H1 (cell line): ENCODE measurements at regions not wholly inside any gene's neighbourhood (a gene's known extent, or its start where the extent isn't known, plus 50 kb on each side); places are given as distances from the start of the nearest gene placed in this dataset.

Experiments used
- CTCF ChIA-PET: fragments of 300-600 bp; sonication (Branson Sonifier 250); formaldehyde crosslinking; loops from one replicate; lab custom pipeline; 2021; ENCODE audit not compliant: partially characterized antibody; lab: Charles Lee
- POLR2A ChIA-PET: fragments of 300-600 bp; sonication (Branson Sonifier 250); formaldehyde crosslinking; loops from one replicate; lab custom pipeline; 2021; ENCODE audit warnings: inconsistent platforms; ENCODE audit not compliant: partially characterized antibody; lab: Charles Lee
- DNase-seq, 2 experiments: peaks; one replicate each; pipeline versions ENCODE4 v3.0.0 to v3.0.0-alpha.2; 2010 to 2022; ENCODE audit warnings: low spot score in 2 of 2, low read depth in 1 of 2, mixed read lengths in 1 of 2
- FAIRE-seq: peaks from 2 replicates; lab custom pipeline; 2011; peaks lifted over from hg19 to GRCh38; lab: Jason Lieb, UNC
- H2AFZ ChIP-seq: 2 replicates; pipeline ENCODE4 v1.8.1; 2012; ENCODE audit warnings: low read length, inconsistent platforms
- H2AK5ac ChIP-seq: 2 replicates; pipeline ENCODE4 v1.6.1; 2013; ENCODE audit warnings: low read depth, low read length
- H2BK120ac ChIP-seq: replicated peaks from 2 replicates; pipeline ENCODE3; 2013; ENCODE audit warnings: low read depth, low read length, inconsistent platforms
- H2BK12ac ChIP-seq: 2 replicates; pipeline ENCODE4 v1.6.1; 2013; ENCODE audit warnings: low read depth, low read length
- H2BK15ac ChIP-seq: 2 replicates; pipeline ENCODE4 v1.6.1; 2013; ENCODE audit warnings: low read length
- H2BK20ac ChIP-seq: 2 replicates; pipeline ENCODE4 v1.6.1; 2013; ENCODE audit warnings: low read length
- H2BK5ac ChIP-seq: 2 replicates; pipeline ENCODE4 v1.6.1; 2013; ENCODE audit warnings: low read depth, low read length
- H3K14ac ChIP-seq: 2 replicates; pipeline ENCODE4 v1.6.1; 2013; ENCODE audit warnings: inconsistent platforms; ENCODE audit not compliant: insufficient read length
- H3K18ac ChIP-seq: 2 replicates; pipeline ENCODE4 v1.6.1; 2013; ENCODE audit warnings: low read length; ENCODE audit errors: extremely low read depth
- H3K23ac ChIP-seq: 2 replicates; pipeline ENCODE4 v1.6.1; 2013; ENCODE audit warnings: inconsistent platforms; ENCODE audit not compliant: insufficient read length
- H3K23me2 ChIP-seq: 2 replicates; pipeline ENCODE4 v1.6.1; 2013; ENCODE audit warnings: low read depth, low read length
- H3K27ac ChIP-seq: 2 replicates; pipeline ENCODE4 v1.6.1; 2011; ENCODE audit warnings: low read depth, low read length, inconsistent platforms
- H3K27me3 ChIP-seq, 4 experiments: replicated peaks in 1 of 4; 1 replicate in 1 of 4; 2 replicates in 3 of 4; pipeline versions ENCODE4 v1.6.1 to v1.8.1; 2011 to 2013; ENCODE audit warnings: low read length in 3 of 4, mild to moderate bottlenecking in 3 of 4, inconsistent platforms in 2 of 4, mixed read lengths in 2 of 4, moderate library complexity in 1 of 4; ENCODE audit not compliant: control insufficient read depth in 3 of 4, insufficient read depth in 3 of 4; ENCODE audit errors: extremely low read depth in 1 of 4
- H3K36me3 ChIP-seq, 4 experiments: 2 replicates each; pipeline versions ENCODE4 v1.6.1 to v1.8.1; 2011 to 2013; ENCODE audit warnings: mild to moderate bottlenecking in 4 of 4, low read length in 3 of 4, moderate library complexity in 2 of 4, control low read depth in 1 of 4, inconsistent platforms in 1 of 4; ENCODE audit not compliant: insufficient read depth in 4 of 4, control insufficient read depth in 2 of 4
- H3K4ac ChIP-seq: replicated peaks from 2 replicates; pipeline ENCODE3; 2013; ENCODE audit warnings: low read length, low read depth, mixed read lengths, inconsistent platforms; ENCODE audit not compliant: insufficient read length
- H3K4me1 ChIP-seq, 4 experiments: replicated peaks in 1 of 4; 1 replicate in 1 of 4; 2 replicates in 3 of 4; pipeline versions ENCODE4 v1.6.1 to v1.8.1; 2011 to 2013; ENCODE audit warnings: low read length in 3 of 4, inconsistent platforms in 2 of 4, mixed read lengths in 1 of 4; ENCODE audit not compliant: insufficient read depth in 4 of 4, control insufficient read depth in 3 of 4
- H3K4me2 ChIP-seq, 2 experiments: 2 replicates each; pipeline versions ENCODE4 v1.6.1 to v1.8.1; 2011 to 2013; ENCODE audit warnings: low read depth in 2 of 2, low read length in 2 of 2, control low read depth in 1 of 2, inconsistent platforms in 1 of 2, mild to moderate bottlenecking in 1 of 2; ENCODE audit not compliant: insufficient read depth in 1 of 2
- H3K4me3 ChIP-seq, 4 experiments: fragments of 200-600, 300-600 bp in 1 of 4; sonication (generic), shearing (Covaris generic), sonication (Bioruptor Twin) in 1 of 4; 2 replicates each; pipeline versions ENCODE4 v1.5.1 to v1.8.1; 2011 to 2016; ENCODE audit warnings: low read length in 4 of 4, low read depth in 3 of 4, control low read depth in 2 of 4, inconsistent platforms in 2 of 4, mild to moderate bottlenecking in 2 of 4, mixed read lengths in 1 of 4, moderate library complexity in 1 of 4; ENCODE audit not compliant: insufficient read depth in 2 of 4; ENCODE audit errors: extremely low read depth in 1 of 4
- H3K56ac ChIP-seq: replicated peaks from 2 replicates; pipeline ENCODE3; 2013; ENCODE audit warnings: low read depth, mild to moderate bottlenecking, mixed read lengths, low read length, inconsistent platforms; ENCODE audit not compliant: insufficient read length
- H3K79me1 ChIP-seq: 2 replicates; pipeline ENCODE4 v1.6.1; 2013; ENCODE audit warnings: low read depth, low read length, control low read depth
- H3K79me2 ChIP-seq, 2 experiments: 2 replicates each; pipeline versions ENCODE4 v1.6.1 to v1.8.1; 2012 to 2013; ENCODE audit warnings: low read length in 2 of 2, mild to moderate bottlenecking in 2 of 2, inconsistent platforms in 1 of 2; ENCODE audit not compliant: insufficient read depth in 2 of 2, control insufficient read depth in 1 of 2
- H3K9ac ChIP-seq, 4 experiments: replicated peaks in 1 of 4; 1 replicate in 1 of 4; 2 replicates in 3 of 4; pipeline versions ENCODE4 v1.6.1 to v1.8.1; 2011 to 2013; ENCODE audit warnings: low read depth in 3 of 4, low read length in 3 of 4, control low read depth in 2 of 4, mild to moderate bottlenecking in 2 of 4, moderate library complexity in 2 of 4, inconsistent platforms in 1 of 4; ENCODE audit errors: extremely low read depth in 1 of 4
- H3K9me3 ChIP-seq, 2 experiments: 2 replicates each; pipeline versions ENCODE4 v1.6.1 to v1.8.1; 2012 to 2013; ENCODE audit warnings: mild to moderate bottlenecking in 2 of 2, moderate library complexity in 2 of 2, control low read depth in 1 of 2, inconsistent platforms in 1 of 2, low read depth in 1 of 2, low read length in 1 of 2, mixed read lengths in 1 of 2; ENCODE audit not compliant: insufficient read depth in 2 of 2
- H4K20me1 ChIP-seq, 2 experiments: replicated peaks in 1 of 2; 2 replicates each; pipeline versions ENCODE3 to v1.8.1; 2011 to 2013; ENCODE audit warnings: inconsistent platforms in 2 of 2, low read length in 2 of 2, mild to moderate bottlenecking in 1 of 2; ENCODE audit not compliant: insufficient read depth in 2 of 2, control insufficient read depth in 1 of 2
- H4K5ac ChIP-seq: 2 replicates; pipeline ENCODE4 v1.6.1; 2013; ENCODE audit warnings: low read length, low read depth, mixed read lengths, inconsistent platforms; ENCODE audit not compliant: insufficient read length
- H4K8ac ChIP-seq: 2 replicates; pipeline ENCODE4 v1.8.0; 2013; ENCODE audit warnings: mild to moderate bottlenecking, moderate library complexity, low read length, inconsistent platforms; ENCODE audit not compliant: insufficient read depth; ENCODE audit errors: extremely low read depth
- H4K91ac ChIP-seq: replicated peaks from 2 replicates; pipeline ENCODE3; 2013; ENCODE audit warnings: low read length, mixed read lengths, inconsistent platforms; ENCODE audit not compliant: insufficient read length
- CTBP2 ChIP-seq: IDR thresholded peaks from 2 replicates; pipeline ENCODE4 v1.7.0; 2011; ENCODE audit warnings: borderline replicate concordance, mild to moderate bottlenecking, moderate library complexity, mixed read lengths, low read length; ENCODE audit not compliant: insufficient read depth, insufficient read length
- TCF12 ChIP-seq: IDR thresholded peaks from 2 replicates; pipeline ENCODE4 v1.6.1; 2011; ENCODE audit warnings: low read depth, mild to moderate bottlenecking, low read length
- ZNF274 ChIP-seq: IDR thresholded peaks from 2 replicates; pipeline ENCODE4 v1.7.0; 2012; ENCODE audit warnings: low read length, borderline replicate concordance; ENCODE audit errors: extremely low read depth
- WGBS, 2 experiments: shearing (Covaris generic) in 1 of 2; methylation state at CpG; one replicate each; pipeline versions ENCODE4 v1.1.6 to v1.1.7; 2013 to 2015; ENCODE audit warnings: low lambda C conversion rate in 2 of 2, mixed read lengths in 2 of 2, inconsistent platforms in 1 of 2, low coverage in 1 of 2, missing lambda C conversion rate in 1 of 2; ENCODE audit not compliant: insufficient replicate concordance in 2 of 2, insufficient coverage in 1 of 2, insufficient read length in 1 of 2; ENCODE audit errors: extremely low coverage in 1 of 2, missing lambda C conversion rate in 1 of 2; 5-methylcytosine and 5-hydroxymethylcytosine counted together

DNA sequence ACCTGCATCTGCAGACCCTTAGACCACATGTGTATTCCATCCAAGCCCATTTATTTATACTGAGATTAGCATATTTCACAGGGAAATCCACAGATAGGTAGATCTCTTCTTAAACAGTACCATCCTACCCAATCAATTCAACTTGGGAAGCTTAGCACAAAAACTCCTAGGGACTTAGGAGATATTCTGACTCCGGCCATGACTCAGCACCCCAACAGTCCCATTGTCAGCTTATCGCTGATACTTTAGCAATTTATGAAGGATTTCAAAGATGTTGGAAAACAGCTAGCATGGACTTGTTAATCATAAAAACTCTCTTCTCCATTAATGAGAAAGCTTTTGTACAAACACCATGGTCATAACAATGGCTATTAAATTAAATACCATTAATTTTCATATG is 236.2 kb upstream of the PREP start:
- Histone ChIP-seq H3K23ac (no peak overlapping the region), H4K5ac (no peak overlapping the region), H3K79me1 (no peaks in the 10 kb centered on the region), H2AFZ (no peak overlapping the region), H3K18ac (no peak overlapping the region), H2AK5ac (no peak overlapping the region), H3K27ac (no peak overlapping the region), H3K27me3 (no peaks in the 10 kb centered on the region), H3K36me3 (no peaks in the 10 kb centered on the region), H4K8ac (no peak overlapping the region), H3K9me3 (no peaks in the 10 kb centered on the region), H4K20me1 (no peaks in the 10 kb centered on the region), H2BK15ac (no peak overlapping the region), H3K4me2 (no peak overlapping the region), H3K79me2 (no peaks in the 10 kb centered on the region), H2BK5ac (no peak overlapping the region), H3K9ac (no peak overlapping the region), H3K4me1 (no peaks in the 10 kb centered on the region), H3K23me2 (no peaks in the 10 kb centered on the region), H2BK120ac (no peak overlapping the region), H3K56ac (no peak overlapping the region), H3K4ac (no peak overlapping the region), H2BK12ac (no peak overlapping the region), H2BK20ac (no peak overlapping the region), H4K91ac (no peak overlapping the region), H3K4me3 (no peak overlapping the region), H3K14ac (no peak overlapping the region)
- FAIRE-seq (no peak), DNase-seq (no peak)
- WGBS, 2 experiments, result 93% methylated on average over 2 of the region's 2 CpGs; no CpG with 5 or more reads in 1 of the 2 experiments
- TF ChIP-seq TCF12 (no peak), CTBP2 (no peak), ZNF274 (no peak)
- ChIA-PET POLR2A (no interaction called here), CTCF (no interaction called here)
